SU-DHL-6 (cell line): ENCODE measurements at regions not wholly inside any gene's neighbourhood (a gene's known extent, or its start where the extent isn't known, plus 50 kb on each side); places are given as distances from the start of the nearest gene placed in this dataset.

ENCODE experiments used
- CTCF ChIP-seq: fragments of 200-600 bp; sonication (generic); IDR thresholded peaks from one replicate; pipeline ENCODE4 v1.5.1; 2017; ENCODE audit warnings: antibody characterized with exemption, mild to moderate bottlenecking, low read length, moderate library complexity; ENCODE audit not compliant: insufficient read depth, poor library complexity, severe bottlenecking
- EZH2phosphoT487 ChIP-seq: fragments of 200-600 bp; sonication (generic), shearing (Covaris generic); conservative IDR thresholded peaks from 2 replicates; pipeline ENCODE4 v1.6.1; 2018; ENCODE audit warnings: mild to moderate bottlenecking, antibody characterized with exemption, low read length, moderate library complexity, mixed read lengths

GRCh38 chr9:91085517-91086291 is 276.0 kb downstream of the AUH start:
- no peak for TF ChIP-seq CTCF
- no peak for TF ChIP-seq EZH2phosphoT487
